HepG2 (cell line): ENCODE measurements at regions not wholly inside any gene's neighbourhood (a gene's known extent, or its start where the extent isn't known, plus 50 kb on each side); places are given as distances from the start of the nearest gene placed in this dataset.

Experiments used
- ATAC-seq: fragments of 200-7000 bp; cut with Tn5 transposase; 3 replicates; pipeline ENCODE4 v1.9.1; 2020; ENCODE audit warnings: mild to moderate bottlenecking, moderate library complexity
- BruUV-seq: library from RNA; stranded (reverse); fragments of 400-500 nt; replicated peaks from 2 replicates; lab custom pipeline; 2021; lab: Mats Ljungman, UMichigan
- CTCF ChIA-PET: fragments of 300-600 bp; formaldehyde crosslinking; extraction: SDS; loops from one replicate; lab custom pipeline; 2021; ENCODE audit warnings: low total read pairs, inconsistent platforms, low intra/inter-chr PET ratio; lab: Yijun Ruan, JAX
- POLR2A ChIA-PET: fragments of 350-600 bp; sonication (Branson Sonifier 250); formaldehyde crosslinking; loops from one replicate; lab custom pipeline; 2020; ENCODE audit warnings: antibody characterized with exemption, inconsistent platforms; lab: Yijun Ruan, JAX
- DNase-seq: peaks from one replicate; pipeline ENCODE4 v3.0.0-alpha.2; 2015; ENCODE audit warnings: low spot score
- FAIRE-seq: peaks from 3 replicates; lab custom pipeline; 2011; peaks lifted over from hg19 to GRCh38; lab: Jason Lieb, UNC
- H2AFZ ChIP-seq: one replicate; pipeline ENCODE4 v1.6.1; 2011; ENCODE audit warnings: low read length, inconsistent platforms
- H3K27ac ChIP-seq: fragments of 300-600 bp; 3 replicates; pipeline ENCODE4 v1.8.0; 2011; ENCODE audit warnings: mixed run types, mild to moderate bottlenecking, mixed read lengths, low read length, inconsistent platforms; ENCODE audit not compliant: insufficient read depth; ENCODE audit errors: extremely low read length
- H3K27me3 ChIP-seq, 2 experiments: fragments of 200-600 bp in 1 of 2; 2 replicates in 1 of 2; 3 replicates in 1 of 2; pipeline versions ENCODE4 v1.6.0 to v1.8.0; 2011; ENCODE audit warnings: low read length in 2 of 2, mild to moderate bottlenecking in 2 of 2, moderate library complexity in 2 of 2, inconsistent platforms in 1 of 2; ENCODE audit not compliant: insufficient read depth in 2 of 2, control insufficient read depth in 1 of 2
- H3K36me3 ChIP-seq, 2 experiments: fragments of 200-600 bp in 1 of 2; replicated peaks in 1 of 2; 2 replicates in 1 of 2; 3 replicates in 1 of 2; pipeline versions ENCODE4 v1.5.1 to v1.8.0; 2011; ENCODE audit warnings: low read length in 2 of 2, inconsistent platforms in 1 of 2; ENCODE audit not compliant: insufficient read depth in 2 of 2, control insufficient read depth in 1 of 2
- H3K4me1 ChIP-seq: 2 replicates; pipeline ENCODE4 v1.5.1; 2012; ENCODE audit warnings: low read length, inconsistent platforms; ENCODE audit not compliant: insufficient read depth
- H3K4me2 ChIP-seq: 2 replicates; pipeline ENCODE4 v1.6.0; 2011; ENCODE audit warnings: low read depth, low read length, inconsistent platforms
- H3K4me3 ChIP-seq, 3 experiments: fragments of 200-600 bp in 1 of 3; sonication (generic), shearing (Covaris generic) in 1 of 3; replicated peaks in 1 of 3; 2 replicates each; pipeline ENCODE4 v1.5.1; 2011 to 2016; ENCODE audit warnings: low read length in 3 of 3, inconsistent platforms in 2 of 3, low read depth in 2 of 3, mild to moderate bottlenecking in 2 of 3, control low read depth in 1 of 3, mixed read lengths in 1 of 3; ENCODE audit not compliant: insufficient read depth in 1 of 3
- H3K79me2 ChIP-seq: one replicate; pipeline ENCODE4 v1.6.1; 2011; ENCODE audit warnings: low read length, inconsistent platforms; ENCODE audit not compliant: insufficient read depth
- H3K9ac ChIP-seq: 2 replicates; pipeline ENCODE4 v1.6.0; 2011; ENCODE audit warnings: mild to moderate bottlenecking, low read depth, low read length, inconsistent platforms; ENCODE audit not compliant: insufficient read depth
- H3K9me3 ChIP-seq: 2 replicates; pipeline ENCODE4 v1.5.1; 2012; ENCODE audit warnings: mild to moderate bottlenecking, low read length
- H4K20me1 ChIP-seq: 2 replicates; pipeline ENCODE4 v1.6.0; 2011; ENCODE audit warnings: inconsistent platforms, mild to moderate bottlenecking, low read length, moderate library complexity; ENCODE audit not compliant: insufficient read depth
- CREB1 ChIP-seq, 2 experiments: fragments of 450-650 bp in 1 of 2; IDR thresholded peaks; 2 replicates each; pipeline ENCODE4 v1.6.1; 2016 to 2017; ENCODE audit warnings: control low read depth in 1 of 2, mild to moderate bottlenecking in 1 of 2, missing compliant biosample characterization in 1 of 2, missing genetic modification characterization in 1 of 2
- HIVEP1 ChIP-seq: sonication (generic); formaldehyde crosslinking; IDR thresholded peaks from 2 replicates; pipeline ENCODE4 v1.4.0; 2020; ENCODE audit warnings: mild to moderate bottlenecking, missing genetic modification reagents
- NFRKB ChIP-seq: fragments of 450-650 bp; IDR thresholded peaks from 2 replicates; pipeline ENCODE4 v1.6.1; 2017
- NFYC ChIP-seq: IDR thresholded peaks from 2 replicates; pipeline ENCODE4 v1.6.1; 2016; ENCODE audit warnings: missing genetic modification reagents, missing compliant biosample characterization
- ZNF333 ChIP-seq: sonication (generic); formaldehyde crosslinking; IDR thresholded peaks from 2 replicates; pipeline ENCODE4 v1.4.0; 2020; ENCODE audit warnings: mild to moderate bottlenecking, missing genetic modification reagents, borderline replicate concordance
- ZNF549 ChIP-seq: sonication (generic); formaldehyde crosslinking; IDR thresholded peaks from 2 replicates; pipeline ENCODE4 v1.5.0; 2020; ENCODE audit warnings: missing genetic modification reagents
- ZNF598 ChIP-seq: sonication (generic); formaldehyde crosslinking; IDR thresholded peaks from 2 replicates; pipeline ENCODE4 v1.5.1; 2020; ENCODE audit warnings: mild to moderate bottlenecking, missing genetic modification reagents, borderline replicate concordance
- ZNF772 ChIP-seq: sonication (generic); formaldehyde crosslinking; IDR thresholded peaks from 2 replicates; pipeline ENCODE4 v1.5.0; 2020; ENCODE audit warnings: mild to moderate bottlenecking, missing genetic modification reagents
- ZNF891 ChIP-seq: sonication (generic); formaldehyde crosslinking; IDR thresholded peaks from 2 replicates; pipeline ENCODE4 v1.5.0; 2020; ENCODE audit warnings: mild to moderate bottlenecking, missing genetic modification reagents
- WGBS: methylation state at CpG from one replicate; pipeline ENCODE4 v1.1.6; 2017; ENCODE audit warnings: low lambda C conversion rate; 5-methylcytosine and 5-hydroxymethylcytosine counted together
- in situ Hi-C: cut with HindIII; loops from 2 replicates; pipeline ENCODE4 v1.10.0; 2017; ENCODE audit warnings: low pct_unique_long_range_greater_than_20kb; ENCODE audit not compliant: extremely low pct_ligation_motif_present
- intact Hi-C: fragments of 100-400 bp; cut with micrococcal nuclease; formaldehyde crosslinking; loops from one replicate; pipeline ENCODE4 v1.10.0; 2022; ENCODE audit not compliant: unreplicated experiment
- TF ChIP-seq, protein P1 (sequence below): sonication (generic); formaldehyde crosslinking; IDR thresholded peaks from 2 replicates; pipeline ENCODE4 v1.8.1; 2023; ENCODE audit warnings: mild to moderate bottlenecking, moderate library complexity, missing genetic modification reagents

DNA sequence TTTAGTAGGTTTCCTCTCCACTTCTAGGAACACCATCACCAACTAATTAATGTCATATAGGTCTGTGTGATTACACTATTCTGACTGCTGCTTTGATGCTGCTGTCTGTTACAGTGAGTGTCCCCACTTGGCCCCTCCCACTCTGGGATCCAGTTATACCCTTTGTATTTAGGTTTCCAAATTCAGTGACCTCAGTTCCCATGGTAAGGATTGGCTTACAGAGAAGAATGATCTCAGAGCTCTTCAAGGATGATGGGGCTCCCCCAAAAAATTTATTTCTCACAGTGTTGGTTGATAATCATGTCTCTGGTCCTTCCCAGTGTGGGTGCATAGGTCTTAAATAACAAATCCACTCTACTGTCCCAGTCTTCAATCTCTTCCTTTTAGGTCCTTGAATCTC is 210.0 kb upstream of the MYL2 start:
- no peak for FAIRE-seq
- CTCF ChIA-PET, result no interaction called here
- no peak for DNase-seq
- Histone ChIP-seq H4K20me1 (no peaks in the 10 kb centered on the region), H3K9me3 (peaks cover 4% of the 10 kb centered on the region; the same call in 1 of the 2 replicates), H3K27ac (no peak overlapping the region), H3K4me2 (no peak overlapping the region), H3K27me3 (no peaks in the 10 kb centered on the region; a peak in 1 of 5 replicates), H3K36me3 (no peaks in the 10 kb centered on the region), H3K4me3 (no peak overlapping the region), H3K4me1 (no peaks in the 10 kb centered on the region), H2AFZ (no peak overlapping the region), H3K79me2 (no peaks in the 10 kb centered on the region), H3K9ac (no peak overlapping the region)
- no peak for ATAC-seq
- TF ChIP-seq ZNF891 (CRISPR knock-in tag), result no peak
- TF ChIP-seq ZNF549 (CRISPR knock-in tag), result no peak
- no peak for TF ChIP-seq ZNF772 (CRISPR knock-in tag)
- TF ChIP-seq HIVEP1 (CRISPR knock-in tag), result no peak
- TF ChIP-seq ZNF598 (CRISPR knock-in tag), result no peak
- TF ChIP-seq, protein P1, sequence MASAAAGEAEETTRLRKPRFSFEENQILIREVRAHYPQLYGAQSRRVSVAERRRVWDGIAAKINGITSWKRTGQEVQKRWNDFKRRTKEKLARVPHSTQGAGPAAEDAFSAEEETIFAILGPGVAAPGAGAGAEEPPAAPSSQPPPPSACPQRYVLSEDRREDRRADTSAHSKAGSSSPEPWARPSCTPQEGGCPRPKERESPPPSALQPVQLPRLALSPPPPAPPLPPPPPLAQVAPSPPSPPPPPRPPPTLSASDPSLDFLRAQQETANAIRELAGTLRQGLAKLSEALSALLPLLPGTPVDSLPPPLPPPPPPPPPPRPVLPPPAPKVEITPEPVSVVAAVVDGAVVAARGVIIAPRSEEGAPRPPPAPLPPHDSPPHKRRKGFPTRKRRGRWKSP (CRISPR knock-in tag), result no peak
- TF ChIP-seq NFRKB, result no peak
- no peak for TF ChIP-seq ZNF333 (CRISPR knock-in tag)
- POLR2A ChIA-PET, result no interaction called here
- in situ Hi-C loops (no loop called here), intact Hi-C loops (no loop called here)
- BruUV-seq, result no TSS peak

DNA sequence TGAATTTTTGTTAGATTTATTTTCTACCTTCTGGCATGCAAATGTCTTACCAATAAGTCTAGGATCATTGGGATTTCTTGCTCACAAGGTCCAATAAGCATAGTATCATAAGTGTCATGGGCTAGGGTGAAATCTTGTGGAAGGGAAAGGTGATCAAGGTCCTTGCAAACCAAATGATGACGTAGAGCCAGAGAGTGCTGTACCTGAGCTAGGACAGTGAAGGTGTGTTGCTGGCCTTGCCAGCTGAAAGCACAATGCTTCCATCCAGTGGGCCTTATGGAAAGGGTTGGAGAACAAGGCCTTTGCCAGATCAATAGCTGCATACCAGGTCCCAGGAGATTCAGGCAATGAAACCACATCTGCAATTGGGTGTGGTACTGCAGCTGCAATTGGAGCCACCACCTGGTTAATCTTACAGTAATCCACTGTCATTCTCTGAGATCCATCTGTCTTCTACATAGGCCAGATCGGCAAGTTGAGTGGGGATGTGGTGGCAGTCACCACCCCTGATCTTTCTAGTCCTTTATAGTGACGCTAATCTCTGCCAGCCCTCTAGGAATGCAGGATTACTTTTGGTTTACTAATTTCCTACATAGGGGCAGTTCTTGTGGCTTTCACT is 208.9 kb upstream of the MYL2 start:
- DNase-seq (no peak), FAIRE-seq (no peak), ATAC-seq (no peak)
- peaks cover 4% of the 10 kb centered on the region; the same call in 1 of the 2 replicates for H3K9me3 ChIP-seq
- TF ChIP-seq NFYC (CRISPR knock-in tag), result no peak
- TF ChIP-seq CREB1 (IDR thresholded peaks at IDR 0.05), result peak; percentile 63
- no peak for TF ChIP-seq CREB1 (CRISPR knock-in tag; IDR thresholded peaks at IDR 0.05)
- H3K9ac ChIP-seq, result no peak overlapping the region
- no peak overlapping the region for H2AFZ ChIP-seq
- no peaks in the 10 kb centered on the region for H3K4me1 ChIP-seq
- H3K79me2 ChIP-seq, result no peaks in the 10 kb centered on the region
- no peaks in the 10 kb centered on the region for H3K36me3 ChIP-seq
- H3K27me3 ChIP-seq, result peaks cover 0 to 1% of the 10 kb centered on the region in 2 experiments; a peak in 1 of 5 replicates
- no peak overlapping the region for H3K27ac ChIP-seq
- no TSS peak for BruUV-seq
- ChIA-PET CTCF (no interaction called here), POLR2A (no interaction called here)
- intact Hi-C loops, result no loop called here
- no peak overlapping the region for H3K4me3 ChIP-seq
- 29% methylated on average over 3 of the region's 3 CpGs for WGBS
- in situ Hi-C loops, result no loop called here
- H3K4me2 ChIP-seq, result no peak overlapping the region
- H4K20me1 ChIP-seq, result no peaks in the 10 kb centered on the region
